ENCODE measurements at regions not wholly inside any gene's neighbourhood (a gene's known extent, or its start where the extent isn't known, plus 50 kb on each side); places are given as distances from the start of the nearest gene placed in this dataset.

- peaks cover 5% of the 10 kb centered on the region; the same call in 2 of the 3 replicates for H3K4me1 ChIP-seq
- 58% methylated on average over 1 of the region's 1 CpG for WGBS (ENCODE audit: missing lambda C conversion rate)
- no peak overlapping the region for H3K4me2 ChIP-seq
These were observed 337.1 kb downstream of the C16orf95 start for GRCh38 chr16:86979984-86980553.

GRCh38 chr16:86980644-86981043 is 336.5 kb downstream of the C16orf95 start:
- POLR2A ChIA-PET: no interaction called here
- FAIRE-seq (no peak), ATAC-seq (no peak)

More at GRCh38 chr16:86979984-86980553, 337.1 kb downstream of the C16orf95 start:
- Histone ChIP-seq H3K27ac (no peak overlapping the region), H3K4me3 (no peak overlapping the region), H3K9me3 (peaks cover 2% of the 10 kb centered on the region; the same call in 1 of the 3 replicates)
- no peak for DNase-seq (ENCODE audit: low read depth in 1 of 2, low spot score in 1 of 2)
- no peak for FAIRE-seq
- ChIA-PET CTCF (no interaction called here), POLR2A (no interaction called here)
- TF ChIP-seq HOXB13 (CRISPR knock-in tag; IDR thresholded peaks at IDR 0.05; ENCODE audit: low read depth) (no peak), BCL3 (IDR thresholded peaks at IDR 0.05) (no peak), EP300 (IDR thresholded peaks at IDR 0.05) (no peak), NR3C1 (IDR thresholded peaks at IDR 0.05) (no peak), KDM1A (IDR thresholded peaks at IDR 0.05; ENCODE audit: low read depth) (no peak), KDM5A (IDR thresholded peaks at IDR 0.05) (no peak), SMC3 (IDR thresholded peaks at IDR 0.05) (no peak), USF2 (IDR thresholded peaks at IDR 0.05) (no peak), ZSCAN20 (CRISPR knock-in tag; IDR thresholded peaks at IDR 0.05) (no peak), JUNB (IDR thresholded peaks at IDR 0.05) (no peak), RNF2 (IDR thresholded peaks at IDR 0.05; ENCODE audit: borderline replicate concordance, low read depth) (no peak), REST (IDR thresholded peaks at IDR 0.05) (no peak), HOXB5 (CRISPR knock-in tag; IDR thresholded peaks at IDR 0.05) (no peak), NPAS2 (CRISPR knock-in tag; IDR thresholded peaks at IDR 0.05; ENCODE audit: borderline replicate concordance) (no peak), JUN (IDR thresholded peaks at IDR 0.05) (no peak), E2F6 (IDR thresholded peaks at IDR 0.05; ENCODE audit: borderline replicate concordance, low read depth) (no peak)
- no peak for ATAC-seq

More at GRCh38 chr16:86980644-86981043, 336.5 kb downstream of the C16orf95 start:
- no peak for TF ChIP-seq SREBF2 (IDR thresholded peaks at IDR 0.05)
- TF ChIP-seq SMC3 (IDR thresholded peaks at IDR 0.05): no peak
- no peak for TF ChIP-seq HES2 (IDR thresholded peaks at IDR 0.05)
- no peak for TF ChIP-seq CEBPB (IDR thresholded peaks at IDR 0.05)
- no peak for TF ChIP-seq USF2 (IDR thresholded peaks at IDR 0.05)
- TF ChIP-seq JUN (IDR thresholded peaks at IDR 0.05): no peak
- TF ChIP-seq PBX3 (IDR thresholded peaks at IDR 0.05): no peak
- TF ChIP-seq ESRRA (IDR thresholded peaks at IDR 0.05; ENCODE audit: borderline replicate concordance, low read length): no peak
- no peak for TF ChIP-seq PHF8 (IDR thresholded peaks at IDR 0.05; ENCODE audit: borderline replicate concordance, low read depth)
- WGBS (ENCODE audit: missing lambda C conversion rate): 40% methylated on average over 6 of the region's 6 CpGs
- no peak overlapping the region for H3K27ac ChIP-seq
- DNase-seq (ENCODE audit: low read depth in 1 of 2, low spot score in 1 of 2): no peak
- no peak overlapping the region for H3K4me3 ChIP-seq
- no peaks in the 10 kb centered on the region for H3K9me3 ChIP-seq
- CTCF ChIA-PET: no interaction called here
- H3K4me1 ChIP-seq: peaks cover 2% of the 10 kb centered on the region; the same call in 2 of the 3 replicates
- H3K4me2 ChIP-seq: no peak overlapping the region

Data from A549 (cell line).